Aorta (tissue), 5 donors: ENCODE measurements at regions not wholly inside any gene's neighbourhood (a gene's known extent, or its start where the extent isn't known, plus 50 kb on each side); places are given as distances from the start of the nearest gene placed in this dataset.
A peak's percentile ranks its signal among the peaks of the same experiment; 100 is the strongest.

Experiments
- ATAC-seq: fragments of 200-7000 bp; cut with Tn5 transposase; one replicate; pipeline ENCODE4 v1.9.1; 2022; ENCODE audit warnings: moderate library complexity; ENCODE audit not compliant: low FRiP score
- DNase-seq, 2 donors: peaks; one replicate each; pipeline ENCODE4 v3.0.0-alpha.2; 2020
- H3K27ac ChIP-seq, 2 donors: one replicate each; pipeline ENCODE4 v1.5.1; 2013; ENCODE audit warnings: low read length in 2 of 2, mild to moderate bottlenecking in 2 of 2, moderate library complexity in 2 of 2, control low read depth in 1 of 2, inconsistent platforms in 1 of 2, low read depth in 1 of 2
- H3K27me3 ChIP-seq, 2 donors: one replicate each; pipeline ENCODE4 v1.6.1; 2013; ENCODE audit warnings: control low read depth in 1 of 2, low read length in 1 of 2, mild to moderate bottlenecking in 1 of 2, moderate library complexity in 1 of 2; ENCODE audit not compliant: insufficient read depth in 2 of 2, control insufficient read depth in 1 of 2
- H3K36me3 ChIP-seq, 2 donors: one replicate each; pipeline ENCODE4 v1.6.1; 2013; ENCODE audit warnings: control low read depth in 1 of 2, low read length in 1 of 2, mild to moderate bottlenecking in 1 of 2; ENCODE audit not compliant: insufficient read depth in 2 of 2, control insufficient read depth in 1 of 2
- H3K4me1 ChIP-seq, 2 donors: one replicate each; pipeline ENCODE4 v1.6.1; 2013; ENCODE audit warnings: low read length in 2 of 2, control low read depth in 1 of 2, mild to moderate bottlenecking in 1 of 2, moderate library complexity in 1 of 2; ENCODE audit not compliant: insufficient read depth in 2 of 2, control insufficient read depth in 1 of 2
- H3K4me3 ChIP-seq, 2 donors: one replicate each; pipeline ENCODE4 v1.5.1; 2013; ENCODE audit warnings: low read length in 2 of 2, control low read depth in 1 of 2, mild to moderate bottlenecking in 1 of 2
- H3K9me3 ChIP-seq: one replicate; pipeline ENCODE4 v1.6.1; 2013; ENCODE audit warnings: mild to moderate bottlenecking, low read length; ENCODE audit not compliant: control insufficient read depth
- WGBS, 2 donors: extraction: QIAGEN DNeasy Blood & Tissue Kit; methylation state at CpG; one replicate each; pipeline ENCODE4 v1.1.7; 2013; 5-methylcytosine and 5-hydroxymethylcytosine counted together
- intact Hi-C, 2 donors: fragments of 100-400 bp; cut with DNase I; formaldehyde crosslinking; loops; one replicate each; pipeline versions ENCODE4 v1.14.2 to v1.15.0; 2022
- donor health status: healthy with polysubstance abuse.
- donor health status: Bipolar disorder and iron deficiency.
- donor health status: DM: no; HTN: no; CAD: no.
- donor health status: DM: no; HTN: no; CAD: no.
- donor health status: DM: yes; HTN: yes; CAD: no.

DNA sequence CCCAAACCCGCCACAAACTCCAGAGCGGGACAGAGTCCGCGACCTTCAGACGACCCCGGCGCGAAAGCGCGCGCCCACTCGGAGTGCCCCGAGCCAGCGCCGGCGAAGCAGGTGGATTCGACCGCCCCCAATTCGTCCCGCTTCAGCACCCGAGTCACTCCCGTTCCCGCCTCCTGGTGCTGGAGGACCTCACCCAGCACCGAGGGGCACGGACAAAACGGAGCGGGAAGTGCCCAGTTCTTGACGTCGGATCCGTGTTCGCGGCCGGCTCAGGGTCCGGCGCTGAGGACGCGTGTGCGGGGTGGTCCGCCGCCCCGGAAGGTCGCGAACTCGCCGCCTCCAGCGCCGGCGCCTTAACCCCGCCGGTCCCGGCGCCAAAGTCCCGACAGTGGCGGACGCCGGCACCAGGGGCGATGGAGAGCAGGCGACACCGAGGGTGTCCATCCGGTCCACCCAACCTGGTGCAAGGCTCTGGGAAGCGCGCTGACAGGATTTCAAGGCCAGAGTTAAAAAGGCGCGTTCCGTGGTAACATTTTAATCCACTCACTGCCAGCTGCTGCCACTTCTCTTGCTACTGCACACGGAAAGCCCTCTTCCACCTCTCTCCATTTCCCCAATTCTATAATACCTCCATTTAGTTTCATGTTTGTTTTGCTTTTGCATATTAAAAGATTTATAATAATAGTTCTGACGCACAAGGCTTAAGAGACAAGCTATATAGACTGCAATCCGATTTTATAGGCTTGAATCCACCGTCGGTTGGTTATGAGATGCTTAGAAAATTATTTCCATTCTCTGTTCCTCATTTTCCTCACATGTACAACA lies 240.0 kb upstream of the CPNE8 start:
- Histone ChIP-seq H3K9me3 (no peaks in the 10 kb centered on the region), H3K27ac (no peak overlapping the region), H3K4me3 (peak overlapping the region in 1 of 2 donors; percentile 1), H3K27me3 (no peaks in the 10 kb centered on the region), H3K36me3 (no peaks in the 10 kb centered on the region), H3K4me1 (no peaks in the 10 kb centered on the region)
- ATAC-seq (peak; percentile 54), DNase-seq (peak in 1 of 2 donors; percentile 82)
- 4 to 5% methylated on average over 60 to 70 of the region's 70 CpGs for WGBS, 2 donors
- intact Hi-C loops, result no loop called here

DNA sequence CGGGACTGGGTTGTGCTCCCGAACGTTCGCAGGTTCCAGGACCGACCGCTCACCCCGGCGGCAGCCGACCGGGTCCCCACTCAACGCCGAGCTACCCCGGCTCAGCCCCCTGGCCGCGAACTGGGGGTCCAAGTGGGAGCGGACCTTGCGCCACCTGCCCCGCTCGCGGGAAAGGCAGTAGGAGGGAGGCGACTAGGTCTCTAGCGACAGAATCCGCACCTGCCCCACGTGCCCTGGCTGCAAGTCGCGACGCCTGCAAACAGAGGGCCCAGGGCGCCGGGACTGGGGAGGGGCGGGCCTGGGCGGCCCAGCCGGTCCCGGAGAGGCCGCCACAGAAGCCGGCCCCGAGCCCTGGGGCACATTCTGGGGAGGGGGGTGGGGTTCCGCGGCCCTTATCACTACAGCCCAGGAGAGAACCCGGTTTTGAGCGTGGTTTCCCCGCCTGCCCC lies 239.2 kb upstream of the CPNE8 start:
- WGBS, 2 donors, result 17 to 18% methylated on average over 41 of the region's 41 CpGs
- ATAC-seq, result peak; percentile 54
- no peaks in the 10 kb centered on the region for H3K4me1 ChIP-seq
- H3K27me3 ChIP-seq, result no peaks in the 10 kb centered on the region
- no peaks in the 10 kb centered on the region for H3K9me3 ChIP-seq
- no peak for DNase-seq
- H3K36me3 ChIP-seq, result no peaks in the 10 kb centered on the region
- no peak overlapping the region for H3K27ac ChIP-seq
- intact Hi-C loops, result no loop called here
- H3K4me3 ChIP-seq, result no peak overlapping the region

DNA sequence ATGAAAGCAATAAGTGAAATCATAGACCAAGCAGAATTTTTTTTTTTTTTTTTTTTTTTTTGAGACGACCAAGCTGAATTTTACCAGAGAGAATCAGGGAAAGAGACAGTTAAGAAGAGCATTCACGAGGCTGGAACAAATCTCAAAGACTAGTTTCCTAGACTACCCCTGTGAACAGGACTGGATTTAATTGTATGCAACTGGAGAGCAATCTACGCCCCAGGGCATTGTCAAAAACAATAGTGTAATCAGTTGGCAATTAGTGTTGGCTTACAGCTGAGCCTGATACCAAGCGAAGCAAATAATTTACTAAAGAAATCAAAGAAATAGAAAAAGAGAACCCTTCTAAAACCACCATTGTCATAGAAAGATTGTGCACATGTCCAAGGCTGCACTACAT lies 232.9 kb upstream of the CPNE8 start:
- no peak overlapping the region for H3K4me3 ChIP-seq
- no peaks in the 10 kb centered on the region for H3K9me3 ChIP-seq
- H3K27me3 ChIP-seq, result no peaks in the 10 kb centered on the region
- DNase-seq (no peak), ATAC-seq (no peak)
- no peak overlapping the region for H3K27ac ChIP-seq
- H3K4me1 ChIP-seq, result no peaks in the 10 kb centered on the region
- intact Hi-C loops, result no loop called here
- H3K36me3 ChIP-seq, result no peaks in the 10 kb centered on the region
- WGBS, 2 donors, result 81 to 86% methylated on average over 4 of the region's 4 CpGs

DNA sequence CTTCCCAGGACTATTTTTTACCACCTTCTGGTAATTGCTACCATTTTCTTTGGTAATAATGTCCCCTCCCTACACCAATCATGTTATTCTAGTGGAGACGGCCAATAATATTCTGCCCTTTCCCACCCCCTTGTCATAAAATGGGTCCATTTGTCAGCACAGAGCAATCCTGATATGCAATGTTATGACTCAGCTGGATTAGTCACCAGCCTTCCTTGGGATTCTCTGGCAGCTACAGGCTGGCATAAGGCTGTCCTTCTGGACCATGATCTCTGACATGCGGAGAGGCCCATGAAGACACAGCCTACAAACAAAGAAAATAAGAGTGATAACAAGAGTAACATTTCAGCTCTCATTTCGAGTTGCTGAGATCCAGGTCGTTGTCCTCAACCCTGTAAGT lies 222.0 kb upstream of the CPNE8 start:
- no peak for DNase-seq
- Histone ChIP-seq H3K4me1 (no peaks in the 10 kb centered on the region), H3K36me3 (no peaks in the 10 kb centered on the region), H3K27me3 (no peaks in the 10 kb centered on the region), H3K27ac (no peak overlapping the region), H3K4me3 (no peak overlapping the region), H3K9me3 (no peaks in the 10 kb centered on the region)
- no peak for ATAC-seq
- 44 to 46% methylated on average over 4 of the region's 4 CpGs for WGBS, 2 donors
- intact Hi-C loops, result no loop called here

DNA sequence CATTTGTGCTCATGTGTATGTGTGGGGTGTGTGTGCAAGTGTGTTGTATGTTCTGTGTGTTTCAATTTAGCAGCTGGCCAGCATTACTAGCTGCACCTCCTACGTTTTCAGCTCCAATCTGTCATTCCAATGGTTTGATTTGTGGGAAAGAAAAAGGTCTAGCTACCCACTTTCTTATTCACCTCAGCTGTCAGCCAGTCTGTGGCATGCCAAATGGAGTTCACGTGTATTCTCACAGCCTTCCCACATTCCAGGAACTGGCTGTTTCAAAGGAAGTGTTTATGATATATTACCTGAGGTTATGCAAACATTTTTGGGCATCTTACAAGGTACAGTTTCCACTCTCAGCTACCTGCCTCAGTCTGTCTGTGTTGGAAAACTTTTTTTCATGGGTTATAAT lies 220.2 kb upstream of the CPNE8 start:
- ATAC-seq (no peak), DNase-seq (no peak)
- peaks cover 2% of the 10 kb centered on the region for H3K9me3 ChIP-seq
- intact Hi-C loops, result no loop called here
- 33 to 35% methylated on average over 2 of the region's 2 CpGs for WGBS, 2 donors
- no peaks in the 10 kb centered on the region for H3K27me3 ChIP-seq
- no peaks in the 10 kb centered on the region for H3K36me3 ChIP-seq
- H3K4me1 ChIP-seq, result no peaks in the 10 kb centered on the region
- no peak overlapping the region for H3K4me3 ChIP-seq
- H3K27ac ChIP-seq, result no peak overlapping the region

DNA sequence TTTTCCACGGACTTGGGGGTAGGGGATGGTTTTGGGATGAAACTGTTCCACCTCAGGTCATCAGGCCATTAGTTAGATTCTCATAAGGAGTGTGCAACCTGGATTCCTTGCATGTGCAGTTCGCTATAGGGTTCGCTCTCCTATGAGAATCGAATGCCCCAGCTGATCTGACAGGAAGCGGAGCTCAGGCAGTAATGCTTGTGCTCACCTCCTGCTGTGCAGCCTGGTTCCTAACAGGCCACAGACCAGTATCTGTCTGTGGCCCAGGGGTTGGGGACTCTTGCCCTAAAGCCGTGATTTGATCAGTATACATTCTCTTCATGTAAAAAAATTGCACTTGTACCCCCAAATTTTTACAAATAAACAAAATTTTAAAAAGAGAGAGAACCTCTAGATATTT lies 219.4 kb upstream of the CPNE8 start:
- Histone ChIP-seq H3K4me1 (no peaks in the 10 kb centered on the region), H3K4me3 (no peak overlapping the region), H3K9me3 (peaks cover 2% of the 10 kb centered on the region), H3K36me3 (no peaks in the 10 kb centered on the region), H3K27me3 (no peaks in the 10 kb centered on the region), H3K27ac (no peak overlapping the region)
- DNase-seq (no peak), ATAC-seq (no peak)
- WGBS, 2 donors, result 91% methylated on average over 6 of the region's 6 CpGs
- intact Hi-C loops, result no loop called here

DNA sequence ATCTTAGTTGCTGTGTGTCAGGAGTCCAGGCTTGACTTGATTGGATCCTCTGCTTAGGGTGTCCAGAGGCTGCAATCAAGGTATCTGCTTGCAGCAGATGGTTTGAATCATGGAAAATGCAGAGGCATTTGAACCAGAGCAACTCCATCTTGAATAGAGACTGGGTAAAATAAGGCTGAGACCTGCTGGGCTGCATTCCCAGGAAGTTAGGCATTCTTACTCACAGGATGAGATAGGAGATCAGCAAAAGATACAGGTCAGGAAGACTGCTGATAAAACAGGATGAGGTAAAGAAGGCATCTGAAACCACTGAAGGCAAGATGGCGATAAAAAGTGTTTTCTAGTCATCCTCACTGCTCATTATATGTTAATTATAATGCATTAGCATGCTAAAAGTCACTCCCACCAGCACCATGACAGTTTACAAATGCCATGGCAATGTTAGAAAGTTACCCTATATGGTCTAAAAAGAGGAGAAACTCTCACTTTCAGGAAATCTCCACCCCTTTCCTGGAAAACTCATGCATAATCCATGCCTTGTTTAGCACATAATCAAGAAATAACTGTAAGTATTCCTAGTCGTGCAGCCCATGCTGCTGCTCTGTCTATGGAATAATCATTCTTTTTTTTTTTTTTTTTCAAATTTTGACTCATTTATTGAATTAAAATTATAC lies 218.3 kb upstream of the CPNE8 start:
- H3K4me3 ChIP-seq, result no peak overlapping the region
- intact Hi-C loops, result no loop called here
- no peak overlapping the region for H3K27ac ChIP-seq
- ATAC-seq (no peak), DNase-seq (no peak)
- no peaks in the 10 kb centered on the region for H3K27me3 ChIP-seq
- peaks cover 2% of the 10 kb centered on the region for H3K9me3 ChIP-seq
- 26 to 31% methylated on average over 2 of the region's 2 CpGs for WGBS, 2 donors
- no peaks in the 10 kb centered on the region for H3K36me3 ChIP-seq
- H3K4me1 ChIP-seq, result no peaks in the 10 kb centered on the region

DNA sequence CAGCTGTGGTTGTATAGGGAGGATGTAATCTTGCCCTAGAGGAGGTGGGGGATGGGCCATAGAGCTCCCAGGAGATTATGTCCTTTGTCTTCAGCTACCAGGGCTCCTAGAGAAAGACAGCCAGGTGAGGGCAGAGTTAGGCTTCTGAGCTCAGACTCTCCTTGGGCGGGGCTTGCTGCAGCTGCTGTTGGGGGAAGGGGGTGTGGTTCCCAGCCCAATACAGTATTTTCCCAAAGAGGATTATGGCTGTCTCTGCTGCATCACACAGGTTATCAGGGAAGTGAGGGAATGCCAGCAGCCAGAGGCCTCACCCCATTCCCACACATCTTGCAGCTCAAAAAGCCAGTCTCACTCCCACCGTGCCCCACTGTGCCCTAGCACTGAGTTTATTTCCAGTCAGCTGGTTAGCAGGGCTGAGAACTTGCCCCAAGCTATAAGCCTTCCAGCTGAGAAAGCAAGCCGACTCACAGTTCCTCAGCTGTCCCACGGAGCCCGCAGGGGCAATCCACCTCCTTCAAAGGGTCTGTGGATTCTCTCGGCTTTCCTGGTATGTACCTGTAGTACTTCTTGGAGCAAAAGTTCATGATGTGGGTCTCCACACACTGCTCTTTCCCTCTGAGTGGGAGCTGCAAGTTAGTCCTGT lies 217.3 kb upstream of the CPNE8 start:
- Histone ChIP-seq H3K4me1 (no peaks in the 10 kb centered on the region), H3K9me3 (peaks cover 2% of the 10 kb centered on the region), H3K4me3 (no peak overlapping the region), H3K36me3 (no peaks in the 10 kb centered on the region), H3K27me3 (no peaks in the 10 kb centered on the region), H3K27ac (no peak overlapping the region)
- intact Hi-C loops, result no loop called here
- ATAC-seq (no peak), DNase-seq (no peak)
- whole genome bisulfite sequencing, 2 donors, result 79 to 82% methylated on average over 6 of the region's 6 CpGs
